ENCODE measurements at regions not wholly inside any gene's neighbourhood (a gene's known extent, or its start where the extent isn't known, plus 50 kb on each side); places are given as distances from the start of the nearest gene placed in this dataset.

- TF ChIP-seq ZXDB (tag by site-specific recombination; IDR thresholded peaks at IDR 0.05) (no peak), CTCF (tag by site-specific recombination; IDR thresholded peaks at IDR 0.05) (no peak), REST (tag by site-specific recombination; IDR thresholded peaks at IDR 0.05) (no peak), ZNF214 (tag by site-specific recombination; IDR thresholded peaks at IDR 0.05; ENCODE audit: borderline replicate concordance) (no peak), ZBTB44 (tag by site-specific recombination; IDR thresholded peaks at IDR 0.05) (no peak), ZNF596 (tag by site-specific recombination; IDR thresholded peaks at IDR 0.05) (no peak), ZNF280C (tag by site-specific recombination; IDR thresholded peaks at IDR 0.05) (no peak), ZNF132 (tag by site-specific recombination; IDR thresholded peaks at IDR 0.05; ENCODE audit: borderline replicate concordance) (no peak), ZNF404 (tag by site-specific recombination; IDR thresholded peaks at IDR 0.05) (no peak), SCRT2 (tag by site-specific recombination; IDR thresholded peaks at IDR 0.05) (no peak), ZNF768 (tag by site-specific recombination; IDR thresholded peaks at IDR 0.05) (no peak)
These were observed 90.2 kb upstream of the GRIK3 start for GRCh38 chr1:37124501-37124900.

All from HEK293 (cell line).